ENCODE measurements at regions not wholly inside any gene's neighbourhood (a gene's known extent, or its start where the extent isn't known, plus 50 kb on each side); places are given as distances from the start of the nearest gene placed in this dataset.
A peak's percentile ranks its signal among the peaks of the same experiment; 100 is the strongest.

DNA sequence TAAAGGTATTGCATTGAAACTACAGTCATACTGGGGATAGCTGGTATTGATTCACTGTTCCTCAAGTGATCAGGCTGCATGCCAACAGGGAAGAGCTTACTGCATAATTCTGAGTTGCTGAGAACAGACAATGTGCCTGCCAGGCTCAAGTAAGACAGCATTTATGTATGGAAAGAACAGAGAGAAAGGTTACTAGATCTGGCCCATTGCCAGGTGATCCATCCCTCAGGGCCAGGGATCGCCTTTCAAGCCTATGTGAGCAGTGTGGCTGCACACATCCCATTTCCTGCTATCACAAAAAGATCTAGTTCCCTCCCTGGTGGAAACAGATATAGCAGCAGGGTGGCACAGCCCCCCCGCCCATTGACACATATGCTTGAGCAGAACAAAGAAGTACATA is 254.0 kb downstream of the TMA16 start:
- no peak overlapping the region for H3K4me3 ChIP-seq (ENCODE audit: low read depth, low read length)
- in situ Hi-C loops (cut with HindIII; ENCODE audit: low sequenced_read_pairs) = no loop called here
- TF ChIP-seq, protein P1, sequence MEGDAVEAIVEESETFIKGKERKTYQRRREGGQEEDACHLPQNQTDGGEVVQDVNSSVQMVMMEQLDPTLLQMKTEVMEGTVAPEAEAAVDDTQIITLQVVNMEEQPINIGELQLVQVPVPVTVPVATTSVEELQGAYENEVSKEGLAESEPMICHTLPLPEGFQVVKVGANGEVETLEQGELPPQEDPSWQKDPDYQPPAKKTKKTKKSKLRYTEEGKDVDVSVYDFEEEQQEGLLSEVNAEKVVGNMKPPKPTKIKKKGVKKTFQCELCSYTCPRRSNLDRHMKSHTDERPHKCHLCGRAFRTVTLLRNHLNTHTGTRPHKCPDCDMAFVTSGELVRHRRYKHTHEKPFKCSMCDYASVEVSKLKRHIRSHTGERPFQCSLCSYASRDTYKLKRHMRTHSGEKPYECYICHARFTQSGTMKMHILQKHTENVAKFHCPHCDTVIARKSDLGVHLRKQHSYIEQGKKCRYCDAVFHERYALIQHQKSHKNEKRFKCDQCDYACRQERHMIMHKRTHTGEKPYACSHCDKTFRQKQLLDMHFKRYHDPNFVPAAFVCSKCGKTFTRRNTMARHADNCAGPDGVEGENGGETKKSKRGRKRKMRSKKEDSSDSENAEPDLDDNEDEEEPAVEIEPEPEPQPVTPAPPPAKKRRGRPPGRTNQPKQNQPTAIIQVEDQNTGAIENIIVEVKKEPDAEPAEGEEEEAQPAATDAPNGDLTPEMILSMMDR (IDR thresholded peaks at IDR 0.05; ENCODE audit: low read depth, low read length) = no peak
- peak; percentile 14 for DNase-seq (ENCODE audit: low read depth, low spot score)

DNA sequence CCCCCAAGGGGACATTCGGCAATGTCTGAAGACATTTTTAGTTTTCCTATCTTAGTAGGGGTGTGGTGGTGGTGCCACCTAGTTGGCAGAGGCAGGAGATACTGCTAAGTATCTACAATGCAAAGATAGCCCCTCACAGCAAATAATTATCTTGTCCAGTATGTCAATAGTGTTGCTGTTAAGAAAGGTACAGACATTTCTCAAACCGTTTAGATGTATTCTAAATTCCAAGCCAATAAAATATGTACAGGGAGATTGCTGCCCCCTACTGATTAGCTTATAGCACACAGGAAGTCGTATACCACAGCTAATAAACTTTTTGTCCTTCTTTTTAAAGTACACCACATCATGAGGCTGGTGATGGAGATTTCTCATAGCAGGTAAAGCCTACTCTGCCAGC is 260.5 kb downstream of the TMA16 start:
- TF ChIP-seq, protein P1 (IDR thresholded peaks at IDR 0.05; ENCODE audit: low read depth, low read length) = peak; percentile 51

DNA sequence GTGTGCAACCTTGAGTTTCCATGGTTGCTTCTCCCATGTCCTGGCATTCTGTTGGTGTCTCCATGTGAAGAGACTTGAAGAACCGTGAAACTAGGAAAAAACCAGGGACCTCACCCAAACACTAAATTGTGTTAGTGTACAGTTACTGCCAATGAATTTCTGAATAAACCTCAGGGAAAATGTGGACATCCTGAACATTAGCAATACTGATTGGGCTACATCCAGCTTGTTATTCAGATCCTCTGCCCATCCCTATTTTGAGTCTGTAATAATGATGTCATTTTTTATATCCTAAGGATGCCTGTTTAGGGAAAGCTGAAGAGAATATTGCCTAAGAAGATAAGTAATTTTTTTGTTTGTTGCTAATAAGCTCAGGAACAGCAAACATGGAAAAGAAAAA is 262.7 kb downstream of the TMA16 start:
- DNase-seq (ENCODE audit: low read depth, low spot score) = no peak
- no peak overlapping the region for H3K4me3 ChIP-seq (ENCODE audit: low read depth, low read length)
- in situ Hi-C loops (cut with HindIII; ENCODE audit: low sequenced_read_pairs) = no loop called here
- TF ChIP-seq, protein P1 (IDR thresholded peaks at IDR 0.05; ENCODE audit: low read depth, low read length) = no peak

More for the DNA sequence above, 260.5 kb downstream of the TMA16 start:
- DNase-seq (ENCODE audit: low read depth, low spot score) = peak; percentile 46
- H3K4me3 ChIP-seq (ENCODE audit: low read depth, low read length) = no peak overlapping the region
- in situ Hi-C loops (cut with HindIII; ENCODE audit: low sequenced_read_pairs) = no loop called here

DNA sequence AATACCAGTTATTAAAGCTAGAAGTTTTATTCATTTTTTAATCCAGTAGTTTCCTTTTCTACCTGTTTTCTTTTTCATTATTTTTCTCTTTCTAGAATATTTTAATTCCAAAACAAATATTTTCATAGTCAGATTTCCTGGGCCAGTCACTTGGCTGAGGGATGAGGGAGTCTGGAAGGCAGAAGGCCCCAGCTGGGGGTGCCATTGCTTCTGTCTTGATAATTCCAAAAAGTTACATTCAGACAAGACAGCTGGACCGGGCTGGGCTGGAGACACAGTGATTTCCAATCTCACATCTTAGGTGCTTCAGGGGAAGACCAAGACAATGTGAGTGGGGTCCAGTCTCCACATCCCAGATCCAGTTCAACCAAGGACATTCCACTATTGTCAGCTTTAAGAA is 263.5 kb downstream of the TMA16 start:
- TF ChIP-seq, protein P1 (IDR thresholded peaks at IDR 0.05; ENCODE audit: low read depth, low read length) = no peak
- in situ Hi-C loops (cut with HindIII; ENCODE audit: low sequenced_read_pairs) = no loop called here
- H3K4me3 ChIP-seq (ENCODE audit: low read depth, low read length) = no peak overlapping the region
- no peak for DNase-seq (ENCODE audit: low read depth, low spot score)

DNA sequence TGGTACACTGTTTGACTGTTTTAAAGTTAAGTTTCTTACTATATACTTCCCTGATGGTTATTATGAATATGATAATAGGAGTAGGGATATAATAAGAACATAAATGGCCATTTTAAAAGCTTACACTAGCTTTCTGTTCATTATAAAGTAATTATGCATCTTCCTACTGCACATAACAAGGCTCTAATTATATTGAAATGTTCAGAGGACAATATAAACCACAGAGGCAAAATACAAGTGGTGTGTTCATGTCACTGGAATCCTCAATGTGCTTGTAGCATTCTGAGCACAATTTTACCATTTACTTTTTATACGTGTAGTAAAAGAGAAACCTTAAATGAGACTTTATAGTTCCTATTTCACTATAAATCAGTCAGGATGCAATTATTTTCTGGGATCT is 268.3 kb downstream of the TMA16 start:
- TF ChIP-seq, protein P1 (IDR thresholded peaks at IDR 0.05; ENCODE audit: low read depth, low read length) = no peak
- DNase-seq (ENCODE audit: low read depth, low spot score) = no peak
- in situ Hi-C loops (cut with HindIII; ENCODE audit: low sequenced_read_pairs) = no loop called here
- no peak overlapping the region for H3K4me3 ChIP-seq (ENCODE audit: low read depth, low read length)

DNA sequence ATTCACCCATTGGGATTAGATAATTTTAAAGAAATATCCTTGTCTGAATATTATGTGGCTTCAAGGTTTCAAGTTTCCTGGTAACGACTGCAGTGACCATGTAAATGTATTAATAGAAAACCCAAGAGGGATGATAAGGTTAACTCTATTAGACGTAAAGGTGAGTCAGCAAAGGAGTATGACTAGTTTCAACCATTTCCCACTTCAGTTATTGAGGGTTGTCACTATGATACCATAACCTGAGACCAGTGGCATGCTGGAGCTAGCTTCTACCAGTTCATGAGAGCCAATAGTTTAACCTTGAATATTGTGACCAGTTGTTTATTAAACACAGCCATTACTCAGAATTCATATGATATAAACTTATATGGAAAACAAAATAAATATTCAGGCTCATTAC is 270.1 kb downstream of the TMA16 start:
- in situ Hi-C loops (cut with HindIII; ENCODE audit: low sequenced_read_pairs) = no loop called here
- TF ChIP-seq, protein P1 (IDR thresholded peaks at IDR 0.05; ENCODE audit: low read depth, low read length) = no peak
- no peak for DNase-seq (ENCODE audit: low read depth, low spot score)
- no peak overlapping the region for H3K4me3 ChIP-seq (ENCODE audit: low read depth, low read length)

DNA sequence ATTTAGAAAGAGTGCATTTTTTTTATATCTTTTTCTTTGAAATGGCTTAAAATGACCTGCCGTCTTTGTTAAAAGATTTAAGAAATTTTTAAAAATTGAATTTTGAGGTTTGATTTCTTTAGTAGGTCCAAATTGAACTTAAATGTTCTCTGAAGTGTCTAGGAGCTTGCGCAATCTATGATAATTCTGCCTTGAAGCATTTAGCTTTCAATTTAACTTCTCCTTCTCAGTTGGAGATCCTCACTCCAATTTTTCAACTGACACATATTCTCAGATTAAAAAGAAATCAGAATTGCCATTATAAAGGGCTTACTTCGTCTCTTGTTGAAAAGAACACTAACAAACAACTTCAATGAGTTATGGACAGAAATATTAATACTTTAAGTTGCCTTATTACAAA is 273.5 kb downstream of the TMA16 start:
- DNase-seq (ENCODE audit: low read depth, low spot score) = no peak
- TF ChIP-seq, protein P1 (IDR thresholded peaks at IDR 0.05; ENCODE audit: low read depth, low read length) = no peak
- in situ Hi-C loops (cut with HindIII; ENCODE audit: low sequenced_read_pairs) = no loop called here
- H3K4me3 ChIP-seq (ENCODE audit: low read depth, low read length) = no peak overlapping the region
